ENCODE measurements at regions not wholly inside any gene's neighbourhood (a gene's known extent, or its start where the extent isn't known, plus 50 kb on each side); places are given as distances from the start of the nearest gene placed in this dataset.

DNA sequence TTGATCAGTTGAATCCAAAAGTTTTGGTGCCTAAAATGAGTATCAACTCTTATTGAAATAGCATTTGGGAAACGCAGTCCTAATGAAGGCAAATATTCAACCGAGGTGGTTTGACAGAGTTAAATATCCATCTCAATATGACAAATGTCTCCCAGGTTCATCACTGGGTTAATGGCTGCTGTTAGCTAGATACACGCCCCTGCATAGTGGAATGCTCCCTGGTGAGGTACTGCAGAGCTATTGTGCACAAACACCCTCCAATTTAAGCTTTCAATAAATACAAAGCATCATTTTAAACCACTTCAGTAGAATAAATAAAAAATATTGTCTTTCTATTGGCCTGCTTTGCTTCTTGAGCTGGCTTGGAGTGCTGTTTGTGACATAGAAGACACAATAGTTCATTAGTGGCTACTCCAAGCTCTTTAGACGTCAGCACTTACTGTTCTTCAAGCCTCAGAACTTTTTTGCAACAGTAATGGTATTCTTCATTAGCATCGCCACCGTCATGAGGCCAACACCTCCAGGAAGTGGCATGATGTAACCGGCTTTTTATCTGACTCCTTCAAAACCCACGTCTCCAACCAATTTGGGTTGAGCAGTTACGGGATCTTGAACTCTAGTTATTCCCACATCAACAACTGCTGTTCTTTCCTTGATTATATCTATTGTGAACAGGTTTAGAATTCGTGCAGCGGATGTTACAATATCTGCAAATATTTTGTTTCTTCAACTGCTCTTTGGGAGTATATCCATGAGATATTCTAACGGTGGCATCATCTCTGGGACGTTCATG, 1159.6 kb upstream of the EPHA6 start:
- H3K4me3 Mint-ChIP-seq = no peak overlapping the region
- Histone ChIP-seq H3K9me2 (ENCODE audit: insufficient read depth) (peaks cover 12% of the 10 kb centered on the region), H3K4me3 (no peak overlapping the region), H3K36me3 (ENCODE audit: insufficient read depth) (no peaks in the 10 kb centered on the region), H4K20me1 (replicated peaks; ENCODE audit: insufficient read depth) (no peaks in the 10 kb centered on the region), H3K27me3 (ENCODE audit: insufficient read depth) (no peaks in the 10 kb centered on the region), H3F3A (replicated peaks; ENCODE audit: low read depth) (no peaks in the 10 kb centered on the region), H3K4me2 (no peak overlapping the region), H2AFZ (no peak overlapping the region), H3K4me1 (ENCODE audit: insufficient read depth) (no peaks in the 10 kb centered on the region), H3K27ac (ENCODE audit: low read depth) (no peak overlapping the region), H3K79me2 (replicated peaks; ENCODE audit: insufficient read depth) (no peaks in the 10 kb centered on the region)
- no peaks in the 10 kb centered on the region for H3K4me1 Mint-ChIP-seq
- TF ChIP-seq, protein P1, sequence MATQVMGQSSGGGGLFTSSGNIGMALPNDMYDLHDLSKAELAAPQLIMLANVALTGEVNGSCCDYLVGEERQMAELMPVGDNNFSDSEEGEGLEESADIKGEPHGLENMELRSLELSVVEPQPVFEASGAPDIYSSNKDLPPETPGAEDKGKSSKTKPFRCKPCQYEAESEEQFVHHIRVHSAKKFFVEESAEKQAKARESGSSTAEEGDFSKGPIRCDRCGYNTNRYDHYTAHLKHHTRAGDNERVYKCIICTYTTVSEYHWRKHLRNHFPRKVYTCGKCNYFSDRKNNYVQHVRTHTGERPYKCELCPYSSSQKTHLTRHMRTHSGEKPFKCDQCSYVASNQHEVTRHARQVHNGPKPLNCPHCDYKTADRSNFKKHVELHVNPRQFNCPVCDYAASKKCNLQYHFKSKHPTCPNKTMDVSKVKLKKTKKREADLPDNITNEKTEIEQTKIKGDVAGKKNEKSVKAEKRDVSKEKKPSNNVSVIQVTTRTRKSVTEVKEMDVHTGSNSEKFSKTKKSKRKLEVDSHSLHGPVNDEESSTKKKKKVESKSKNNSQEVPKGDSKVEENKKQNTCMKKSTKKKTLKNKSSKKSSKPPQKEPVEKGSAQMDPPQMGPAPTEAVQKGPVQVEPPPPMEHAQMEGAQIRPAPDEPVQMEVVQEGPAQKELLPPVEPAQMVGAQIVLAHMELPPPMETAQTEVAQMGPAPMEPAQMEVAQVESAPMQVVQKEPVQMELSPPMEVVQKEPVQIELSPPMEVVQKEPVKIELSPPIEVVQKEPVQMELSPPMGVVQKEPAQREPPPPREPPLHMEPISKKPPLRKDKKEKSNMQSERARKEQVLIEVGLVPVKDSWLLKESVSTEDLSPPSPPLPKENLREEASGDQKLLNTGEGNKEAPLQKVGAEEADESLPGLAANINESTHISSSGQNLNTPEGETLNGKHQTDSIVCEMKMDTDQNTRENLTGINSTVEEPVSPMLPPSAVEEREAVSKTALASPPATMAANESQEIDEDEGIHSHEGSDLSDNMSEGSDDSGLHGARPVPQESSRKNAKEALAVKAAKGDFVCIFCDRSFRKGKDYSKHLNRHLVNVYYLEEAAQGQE (IDR thresholded peaks at IDR 0.05; ENCODE audit: unreplicated experiment) = no peak
- TF ChIP-seq STAT1 (IDR thresholded peaks at IDR 0.05; ENCODE audit: unreplicated experiment) (no peak), CREB1 (CRISPR knock-in tag; IDR thresholded peaks at IDR 0.05; ENCODE audit: low read depth) (no peak), EZH2phosphoT487 (IDR thresholded peaks at IDR 0.05; ENCODE audit: unreplicated experiment) (no peak), POLR2AphosphoS5 (IDR thresholded peaks at IDR 0.05; ENCODE audit: low read depth) (no peak), EZH2 (IDR thresholded peaks at IDR 0.05; ENCODE audit: low read depth, unreplicated experiment) (no peak), ZNF114 (CRISPR knock-in tag; IDR thresholded peaks at IDR 0.05) (no peak), JUNB (IDR thresholded peaks at IDR 0.05; ENCODE audit: unreplicated experiment) (no peak), NANOG (IDR thresholded peaks at IDR 0.05; ENCODE audit: borderline replicate concordance) (no peak), ZNF331 (CRISPR knock-in tag; IDR thresholded peaks at IDR 0.05; ENCODE audit: low read depth) (no peak)
- TF ChIP-seq, protein P2, sequence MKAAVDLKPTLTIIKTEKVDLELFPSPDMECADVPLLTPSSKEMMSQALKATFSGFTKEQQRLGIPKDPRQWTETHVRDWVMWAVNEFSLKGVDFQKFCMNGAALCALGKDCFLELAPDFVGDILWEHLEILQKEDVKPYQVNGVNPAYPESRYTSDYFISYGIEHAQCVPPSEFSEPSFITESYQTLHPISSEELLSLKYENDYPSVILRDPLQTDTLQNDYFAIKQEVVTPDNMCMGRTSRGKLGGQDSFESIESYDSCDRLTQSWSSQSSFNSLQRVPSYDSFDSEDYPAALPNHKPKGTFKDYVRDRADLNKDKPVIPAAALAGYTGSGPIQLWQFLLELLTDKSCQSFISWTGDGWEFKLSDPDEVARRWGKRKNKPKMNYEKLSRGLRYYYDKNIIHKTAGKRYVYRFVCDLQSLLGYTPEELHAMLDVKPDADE (IDR thresholded peaks at IDR 0.05) = no peak
- TF ChIP-seq, protein P3, sequence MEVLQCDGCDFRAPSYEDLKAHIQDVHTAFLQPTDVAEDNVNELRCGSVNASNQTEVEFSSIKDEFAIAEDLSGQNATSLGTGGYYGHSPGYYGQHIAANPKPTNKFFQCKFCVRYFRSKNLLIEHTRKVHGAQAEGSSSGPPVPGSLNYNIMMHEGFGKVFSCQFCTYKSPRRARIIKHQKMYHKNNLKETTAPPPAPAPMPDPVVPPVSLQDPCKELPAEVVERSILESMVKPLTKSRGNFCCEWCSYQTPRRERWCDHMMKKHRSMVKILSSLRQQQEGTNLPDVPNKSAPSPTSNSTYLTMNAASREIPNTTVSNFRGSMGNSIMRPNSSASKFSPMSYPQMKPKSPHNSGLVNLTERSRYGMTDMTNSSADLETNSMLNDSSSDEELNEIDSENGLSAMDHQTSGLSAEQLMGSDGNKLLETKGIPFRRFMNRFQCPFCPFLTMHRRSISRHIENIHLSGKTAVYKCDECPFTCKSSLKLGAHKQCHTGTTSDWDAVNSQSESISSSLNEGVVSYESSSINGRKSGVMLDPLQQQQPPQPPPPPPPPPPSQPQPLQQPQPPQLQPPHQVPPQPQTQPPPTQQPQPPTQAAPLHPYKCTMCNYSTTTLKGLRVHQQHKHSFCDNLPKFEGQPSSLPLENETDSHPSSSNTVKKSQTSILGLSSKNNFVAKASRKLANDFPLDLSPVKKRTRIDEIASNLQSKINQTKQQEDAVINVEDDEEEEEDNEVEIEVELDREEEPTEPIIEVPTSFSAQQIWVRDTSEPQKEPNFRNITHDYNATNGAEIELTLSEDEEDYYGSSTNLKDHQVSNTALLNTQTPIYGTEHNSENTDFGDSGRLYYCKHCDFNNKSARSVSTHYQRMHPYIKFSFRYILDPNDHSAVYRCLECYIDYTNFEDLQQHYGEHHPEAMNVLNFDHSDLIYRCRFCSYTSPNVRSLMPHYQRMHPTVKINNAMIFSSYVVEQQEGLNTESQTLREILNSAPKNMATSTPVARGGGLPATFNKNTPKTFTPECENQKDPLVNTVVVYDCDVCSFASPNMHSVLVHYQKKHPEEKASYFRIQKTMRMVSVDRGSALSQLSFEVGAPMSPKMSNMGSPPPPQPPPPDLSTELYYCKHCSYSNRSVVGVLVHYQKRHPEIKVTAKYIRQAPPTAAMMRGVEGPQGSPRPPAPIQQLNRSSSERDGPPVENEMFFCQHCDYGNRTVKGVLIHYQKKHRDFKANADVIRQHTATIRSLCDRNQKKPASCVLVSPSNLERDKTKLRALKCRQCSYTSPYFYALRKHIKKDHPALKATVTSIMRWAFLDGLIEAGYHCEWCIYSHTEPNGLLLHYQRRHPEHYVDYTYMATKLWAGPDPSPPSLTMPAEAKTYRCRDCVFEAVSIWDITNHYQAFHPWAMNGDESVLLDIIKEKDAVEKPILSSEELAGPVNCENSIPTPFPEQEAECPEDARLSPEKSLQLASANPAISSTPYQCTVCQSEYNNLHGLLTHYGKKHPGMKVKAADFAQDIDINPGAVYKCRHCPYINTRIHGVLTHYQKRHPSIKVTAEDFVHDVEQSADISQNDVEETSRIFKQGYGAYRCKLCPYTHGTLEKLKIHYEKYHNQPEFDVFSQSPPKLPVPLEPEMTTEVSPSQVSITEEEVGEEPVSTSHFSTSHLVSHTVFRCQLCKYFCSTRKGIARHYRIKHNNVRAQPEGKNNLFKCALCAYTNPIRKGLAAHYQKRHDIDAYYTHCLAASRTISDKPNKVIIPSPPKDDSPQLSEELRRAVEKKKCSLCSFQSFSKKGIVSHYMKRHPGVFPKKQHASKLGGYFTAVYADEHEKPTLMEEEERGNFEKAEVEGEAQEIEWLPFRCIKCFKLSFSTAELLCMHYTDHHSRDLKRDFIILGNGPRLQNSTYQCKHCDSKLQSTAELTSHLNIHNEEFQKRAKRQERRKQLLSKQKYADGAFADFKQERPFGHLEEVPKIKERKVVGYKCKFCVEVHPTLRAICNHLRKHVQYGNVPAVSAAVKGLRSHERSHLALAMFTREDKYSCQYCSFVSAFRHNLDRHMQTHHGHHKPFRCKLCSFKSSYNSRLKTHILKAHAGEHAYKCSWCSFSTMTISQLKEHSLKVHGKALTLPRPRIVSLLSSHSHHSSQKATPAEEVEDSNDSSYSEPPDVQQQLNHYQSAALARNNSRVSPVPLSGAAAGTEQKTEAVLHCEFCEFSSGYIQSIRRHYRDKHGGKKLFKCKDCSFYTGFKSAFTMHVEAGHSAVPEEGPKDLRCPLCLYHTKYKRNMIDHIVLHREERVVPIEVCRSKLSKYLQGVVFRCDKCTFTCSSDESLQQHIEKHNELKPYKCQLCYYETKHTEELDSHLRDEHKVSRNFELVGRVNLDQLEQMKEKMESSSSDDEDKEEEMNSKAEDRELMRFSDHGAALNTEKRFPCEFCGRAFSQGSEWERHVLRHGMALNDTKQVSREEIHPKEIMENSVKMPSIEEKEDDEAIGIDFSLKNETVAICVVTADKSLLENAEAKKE (CRISPR knock-in tag; IDR thresholded peaks at IDR 0.05) = no peak
- TF ChIP-seq, protein P4, sequence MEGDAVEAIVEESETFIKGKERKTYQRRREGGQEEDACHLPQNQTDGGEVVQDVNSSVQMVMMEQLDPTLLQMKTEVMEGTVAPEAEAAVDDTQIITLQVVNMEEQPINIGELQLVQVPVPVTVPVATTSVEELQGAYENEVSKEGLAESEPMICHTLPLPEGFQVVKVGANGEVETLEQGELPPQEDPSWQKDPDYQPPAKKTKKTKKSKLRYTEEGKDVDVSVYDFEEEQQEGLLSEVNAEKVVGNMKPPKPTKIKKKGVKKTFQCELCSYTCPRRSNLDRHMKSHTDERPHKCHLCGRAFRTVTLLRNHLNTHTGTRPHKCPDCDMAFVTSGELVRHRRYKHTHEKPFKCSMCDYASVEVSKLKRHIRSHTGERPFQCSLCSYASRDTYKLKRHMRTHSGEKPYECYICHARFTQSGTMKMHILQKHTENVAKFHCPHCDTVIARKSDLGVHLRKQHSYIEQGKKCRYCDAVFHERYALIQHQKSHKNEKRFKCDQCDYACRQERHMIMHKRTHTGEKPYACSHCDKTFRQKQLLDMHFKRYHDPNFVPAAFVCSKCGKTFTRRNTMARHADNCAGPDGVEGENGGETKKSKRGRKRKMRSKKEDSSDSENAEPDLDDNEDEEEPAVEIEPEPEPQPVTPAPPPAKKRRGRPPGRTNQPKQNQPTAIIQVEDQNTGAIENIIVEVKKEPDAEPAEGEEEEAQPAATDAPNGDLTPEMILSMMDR (conservative IDR thresholded peaks at IDR 0.05; ENCODE audit: low read depth in 2 of 2) = no peak
- DNase-seq (ENCODE audit: low spot score) = no peak
- no peak overlapping the region for H3K27ac Mint-ChIP-seq
- H3K27me3 Mint-ChIP-seq (ENCODE audit: insufficient read depth, low read depth, poor library complexity) = no peaks in the 10 kb centered on the region
- ATAC-seq = no peak
- peaks cover 15% of the 10 kb centered on the region for H3K9me3 Mint-ChIP-seq
- H3K36me3 Mint-ChIP-seq (ENCODE audit: low read depth) = peaks cover 4% of the 10 kb centered on the region; the same call in 2 of the 3 replicates

All from GM23338 (cell line).